Activated T-helper 17 cell treated with anti-CD3 and anti-CD28 coated beads, Interleukin-2, amount 50 U/mL, for 72 hours (primary cell): ENCODE measurements at regions not wholly inside any gene's neighbourhood (a gene's known extent, or its start where the extent isn't known, plus 50 kb on each side); places are given as distances from the start of the nearest gene placed in this dataset.

Source experiments
- ATAC-seq: fragments of 150-1000 bp; cut with Tn5 transposase; replicated peaks from 2 replicates; pipeline ENCODE4 v1.10.0; 2021; ENCODE audit warnings: mild to moderate bottlenecking, moderate library complexity
- H3K27ac Mint-ChIP-seq: one replicate; pipeline ENCODE4 v1.8.0; 2022; ENCODE audit warnings: mixed read lengths
- H3K27me3 Mint-ChIP-seq: one replicate; pipeline ENCODE4 v1.8.0; 2022; ENCODE audit warnings: mixed read lengths
- H3K36me3 Mint-ChIP-seq: one replicate; pipeline ENCODE4 v1.8.0; 2022; ENCODE audit warnings: low read depth, mild to moderate bottlenecking, mixed read lengths
- H3K4me1 Mint-ChIP-seq: one replicate; pipeline ENCODE4 v1.8.0; 2022; ENCODE audit warnings: mixed read lengths
- H3K4me3 Mint-ChIP-seq: one replicate; pipeline ENCODE4 v1.8.0; 2022; ENCODE audit warnings: mild to moderate bottlenecking, mixed read lengths
- H3K9me3 Mint-ChIP-seq: one replicate; pipeline ENCODE4 v1.8.0; 2022; ENCODE audit warnings: mixed read lengths

DNA sequence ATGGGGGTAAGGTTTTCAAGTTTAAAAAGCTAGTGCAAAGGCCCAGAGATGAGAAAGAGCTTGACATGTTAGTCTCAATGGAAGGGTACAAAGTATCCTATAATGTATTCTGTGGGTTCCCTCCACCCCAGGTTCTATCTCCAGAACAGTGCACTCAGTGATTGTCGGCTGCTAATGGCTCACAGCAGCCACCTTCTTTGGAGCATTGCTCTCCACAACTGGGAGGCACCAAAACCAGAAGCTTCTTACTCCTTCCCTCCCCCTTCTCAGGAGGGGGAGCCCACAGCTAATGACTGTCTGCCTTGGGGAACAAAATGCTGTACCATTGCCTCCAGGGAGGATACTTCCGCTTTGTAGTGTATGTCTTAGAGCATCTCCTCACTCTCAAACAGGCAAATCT, 439.4 kb upstream of the RBMS3 start:
- no peaks in the 10 kb centered on the region for H3K27me3 Mint-ChIP-seq
- no peaks in the 10 kb centered on the region for H3K36me3 Mint-ChIP-seq
- no peak overlapping the region for H3K4me3 Mint-ChIP-seq
- peak; percentile 17 for ATAC-seq
- H3K27ac Mint-ChIP-seq = peak overlapping the region; percentile 70
- H3K4me1 Mint-ChIP-seq = no peaks in the 10 kb centered on the region
- no peaks in the 10 kb centered on the region for H3K9me3 Mint-ChIP-seq

DNA sequence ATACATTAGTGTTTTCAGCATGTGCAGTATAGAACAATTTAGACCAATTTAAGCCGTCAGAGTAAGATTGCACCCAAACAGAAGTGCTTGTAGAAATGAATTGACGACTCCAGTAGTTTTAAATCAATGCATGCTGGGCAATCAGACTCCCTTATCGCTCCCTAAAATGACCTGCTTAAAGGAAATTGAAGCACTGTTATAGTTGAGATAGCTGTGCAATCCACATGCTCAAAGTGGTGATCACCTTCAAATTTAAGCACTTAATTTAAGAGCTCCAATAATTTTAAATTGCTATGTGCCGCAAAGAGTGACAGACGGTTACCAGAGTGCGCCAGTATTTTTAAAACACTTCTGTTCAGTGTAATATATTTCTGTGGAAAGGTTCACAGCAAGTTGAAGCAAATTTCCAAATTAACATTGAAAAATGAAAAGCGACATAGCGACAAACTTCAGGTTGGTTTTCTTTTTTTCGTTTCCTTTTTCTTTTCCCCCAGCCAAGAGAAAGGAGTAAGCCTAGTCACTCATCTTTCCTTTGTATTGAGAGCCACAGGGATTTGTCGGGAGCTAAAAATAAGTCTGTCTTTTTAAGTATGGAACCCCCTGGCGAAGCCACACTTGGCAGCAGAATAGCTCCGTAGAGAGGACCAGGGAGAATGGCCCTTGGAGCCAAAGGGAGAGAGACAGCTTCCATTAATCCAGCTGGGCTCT, 436.4 kb upstream of the RBMS3 start:
- Mint-ChIP-seq H3K27me3 (no peaks in the 10 kb centered on the region), H3K4me3 (no peak overlapping the region), H3K9me3 (no peaks in the 10 kb centered on the region), H3K36me3 (no peaks in the 10 kb centered on the region), H3K4me1 (no peaks in the 10 kb centered on the region), H3K27ac (no peak overlapping the region)
- no peak for ATAC-seq

DNA sequence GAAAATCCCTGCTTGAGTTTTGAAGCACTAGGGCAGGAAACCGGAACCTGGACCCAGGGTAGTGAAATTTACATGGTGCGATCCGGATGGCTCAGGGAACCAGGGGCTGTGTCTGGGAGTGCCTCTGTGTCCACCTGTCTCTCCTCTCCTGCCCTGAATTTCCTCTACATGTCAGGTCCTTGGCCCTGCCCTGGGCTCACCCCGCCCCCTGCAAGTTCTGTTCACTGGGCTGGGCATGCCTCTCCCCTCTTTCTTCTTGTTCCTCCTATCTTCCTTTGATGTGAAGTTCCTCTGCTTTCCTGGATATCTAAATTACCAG, 435.9 kb upstream of the RBMS3 start:
- ATAC-seq = no peak

DNA sequence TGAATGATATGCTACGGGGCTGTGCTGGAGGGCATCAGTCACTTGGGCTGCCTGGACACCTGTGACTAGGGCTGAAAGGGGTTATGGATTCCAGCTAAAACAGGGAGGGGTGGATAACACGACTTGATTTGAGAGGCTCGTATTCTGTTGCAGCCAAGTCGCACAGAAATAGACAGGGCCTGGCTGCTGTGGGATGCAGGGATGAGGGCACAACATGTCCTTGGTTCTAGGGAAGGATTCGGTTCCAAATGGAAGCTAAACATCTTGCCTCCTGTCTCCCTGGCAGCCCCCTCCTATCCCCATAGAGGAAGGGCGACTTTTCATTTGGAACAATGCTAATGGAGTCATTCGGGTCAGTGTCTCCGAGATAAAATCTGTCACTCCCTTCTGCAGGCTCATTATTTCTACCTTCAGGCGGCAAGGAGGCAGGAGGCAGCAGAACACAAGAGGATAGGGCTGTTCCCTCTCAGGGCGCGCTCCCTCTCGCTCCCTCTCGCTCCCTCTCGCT, 433.8 kb upstream of the RBMS3 start:
- no peak for ATAC-seq
- Mint-ChIP-seq H3K4me3 (no peak overlapping the region), H3K4me1 (no peaks in the 10 kb centered on the region), H3K36me3 (no peaks in the 10 kb centered on the region), H3K27ac (no peak overlapping the region), H3K9me3 (no peaks in the 10 kb centered on the region), H3K27me3 (no peaks in the 10 kb centered on the region)

More for the DNA sequence above, 435.9 kb upstream of the RBMS3 start:
- Mint-ChIP-seq H3K27me3 (no peaks in the 10 kb centered on the region), H3K9me3 (no peaks in the 10 kb centered on the region), H3K4me1 (no peaks in the 10 kb centered on the region), H3K36me3 (no peaks in the 10 kb centered on the region), H3K4me3 (no peak overlapping the region), H3K27ac (no peak overlapping the region)

DNA sequence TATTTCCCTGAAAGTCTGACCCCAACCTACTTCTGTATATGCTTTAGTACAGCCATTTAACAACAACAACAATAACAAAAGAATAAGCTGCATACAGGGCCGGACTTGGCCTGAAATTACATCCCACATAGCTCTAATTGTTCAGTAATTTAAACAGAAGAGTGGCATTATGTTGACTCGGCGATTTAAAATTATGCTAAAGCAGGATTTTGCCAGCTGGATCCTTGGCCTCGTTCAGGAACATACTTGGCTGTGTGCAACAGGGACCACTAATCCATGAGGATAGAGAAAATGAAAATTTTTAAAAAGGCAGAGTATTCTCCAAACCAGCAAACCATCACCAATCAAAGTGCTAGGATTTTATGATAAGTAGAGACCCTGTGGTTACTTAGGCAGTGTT, 433.1 kb upstream of the RBMS3 start:
- no peak for ATAC-seq
- no peak overlapping the region for H3K27ac Mint-ChIP-seq
- no peaks in the 10 kb centered on the region for H3K4me1 Mint-ChIP-seq
- H3K27me3 Mint-ChIP-seq = no peaks in the 10 kb centered on the region
- no peaks in the 10 kb centered on the region for H3K36me3 Mint-ChIP-seq
- no peaks in the 10 kb centered on the region for H3K9me3 Mint-ChIP-seq
- no peak overlapping the region for H3K4me3 Mint-ChIP-seq

DNA sequence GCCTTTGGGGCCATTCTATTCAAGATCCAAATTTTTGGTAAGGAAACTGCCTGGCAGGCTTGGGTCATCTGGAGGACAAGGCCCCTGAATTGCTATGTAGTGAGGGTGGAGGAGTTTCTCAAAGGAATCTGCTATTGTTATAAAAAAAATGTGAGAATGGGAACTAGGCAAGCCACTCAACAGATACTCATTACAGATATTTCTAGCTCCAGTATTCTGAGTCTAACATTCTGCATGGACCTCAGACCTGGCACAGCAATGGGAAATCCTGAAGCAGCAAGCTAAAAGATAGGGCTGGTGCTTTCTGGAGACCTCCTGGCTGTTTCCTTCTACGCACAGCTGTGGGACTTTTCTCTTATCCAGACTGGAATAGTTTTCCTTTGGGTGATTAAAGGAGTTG, 430.7 kb upstream of the RBMS3 start:
- Mint-ChIP-seq H3K36me3 (no peaks in the 10 kb centered on the region), H3K27ac (no peak overlapping the region), H3K9me3 (no peaks in the 10 kb centered on the region), H3K27me3 (no peaks in the 10 kb centered on the region), H3K4me1 (no peaks in the 10 kb centered on the region), H3K4me3 (no peak overlapping the region)
- ATAC-seq = no peak

DNA sequence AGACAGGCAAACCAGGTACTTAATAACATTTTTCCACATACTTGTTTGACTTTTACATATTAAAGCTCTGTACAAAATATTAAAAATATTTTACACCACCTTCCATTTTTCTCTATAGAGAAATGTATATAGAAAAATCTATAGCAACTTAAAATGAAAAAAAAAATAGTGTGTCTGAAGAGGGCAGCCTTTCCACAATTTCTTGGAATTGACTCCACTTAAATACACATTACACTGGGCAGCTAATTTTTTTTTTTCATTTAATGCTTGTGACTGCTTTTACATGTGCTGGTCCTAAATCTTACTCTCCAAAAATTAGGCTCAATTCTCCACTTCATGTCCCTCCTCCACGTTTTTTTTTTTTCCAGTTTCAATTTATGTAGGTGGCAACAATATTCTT, 427.0 kb upstream of the RBMS3 start:
- no peak overlapping the region for H3K27ac Mint-ChIP-seq
- no peaks in the 10 kb centered on the region for H3K36me3 Mint-ChIP-seq
- no peak for ATAC-seq
- no peaks in the 10 kb centered on the region for H3K9me3 Mint-ChIP-seq
- H3K4me1 Mint-ChIP-seq = no peaks in the 10 kb centered on the region
- H3K4me3 Mint-ChIP-seq = no peak overlapping the region
- H3K27me3 Mint-ChIP-seq = no peaks in the 10 kb centered on the region

DNA sequence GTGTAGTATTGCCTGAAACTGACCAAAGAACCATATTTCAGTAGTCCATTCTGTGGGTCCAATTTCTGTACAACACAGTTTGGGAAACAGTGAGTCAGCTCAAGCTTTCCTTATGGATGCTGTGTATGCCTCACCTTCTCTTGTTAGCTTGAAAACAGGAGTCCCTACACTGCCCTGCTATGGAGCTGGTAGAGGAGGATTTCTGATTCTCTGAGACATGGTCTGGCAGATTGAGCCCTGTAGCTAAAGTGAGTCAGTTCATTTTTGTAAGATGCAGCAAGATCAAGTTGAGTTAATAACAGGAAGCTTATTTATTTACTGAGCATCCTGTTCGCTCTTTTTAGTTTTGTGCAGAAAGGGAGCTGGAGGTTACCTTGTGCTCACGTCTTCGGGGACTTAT, 424.1 kb upstream of the RBMS3 start:
- no peak for ATAC-seq
- Mint-ChIP-seq H3K9me3 (no peaks in the 10 kb centered on the region), H3K27me3 (no peaks in the 10 kb centered on the region), H3K4me1 (no peaks in the 10 kb centered on the region), H3K4me3 (no peak overlapping the region), H3K36me3 (no peaks in the 10 kb centered on the region), H3K27ac (no peak overlapping the region)

DNA sequence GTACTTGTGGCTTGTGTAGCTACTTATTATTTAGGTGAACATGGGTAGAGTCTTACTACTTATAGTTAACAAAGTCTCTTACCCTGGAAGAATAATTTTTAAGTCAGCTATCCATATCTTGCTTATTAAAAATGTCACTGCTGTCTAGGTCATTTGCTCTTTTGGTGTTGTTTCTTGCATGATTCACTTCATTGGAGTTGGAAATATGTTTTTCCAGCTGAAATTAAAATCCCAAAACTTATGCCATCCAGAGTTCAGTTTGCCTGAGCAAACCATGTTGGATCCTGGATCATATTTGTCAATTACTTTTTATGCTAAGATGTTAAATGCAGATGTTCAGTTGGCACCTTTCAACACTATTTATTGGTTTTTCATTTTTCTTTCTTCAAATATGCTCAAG, 421.0 kb upstream of the RBMS3 start:
- ATAC-seq = no peak
- H3K27me3 Mint-ChIP-seq = no peaks in the 10 kb centered on the region
- H3K9me3 Mint-ChIP-seq = peaks cover 3% of the 10 kb centered on the region
- H3K4me3 Mint-ChIP-seq = no peak overlapping the region
- no peaks in the 10 kb centered on the region for H3K4me1 Mint-ChIP-seq
- H3K36me3 Mint-ChIP-seq = no peaks in the 10 kb centered on the region
- no peak overlapping the region for H3K27ac Mint-ChIP-seq

DNA sequence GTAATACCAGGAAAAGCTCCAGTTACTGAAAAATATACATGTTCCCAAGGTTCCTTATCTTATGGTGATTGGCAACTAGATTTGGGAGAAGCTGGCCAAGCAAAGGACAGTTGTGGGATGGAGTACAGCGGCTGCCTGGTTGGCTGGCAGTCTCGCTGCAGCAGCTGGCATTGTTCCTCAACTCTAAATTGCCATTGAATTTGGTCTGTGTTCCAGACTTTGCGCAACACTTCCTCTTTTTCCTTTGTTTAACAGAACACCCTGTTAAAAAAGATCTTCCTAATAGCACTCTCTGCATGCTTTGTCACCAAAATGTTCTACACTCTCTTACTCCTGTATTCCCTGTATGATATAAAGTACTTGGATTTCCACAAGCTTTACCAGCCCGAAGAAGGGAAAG, 420.6 kb upstream of the RBMS3 start:
- Mint-ChIP-seq H3K9me3 (peaks cover 3% of the 10 kb centered on the region), H3K4me3 (no peak overlapping the region), H3K27me3 (no peaks in the 10 kb centered on the region), H3K4me1 (no peaks in the 10 kb centered on the region), H3K27ac (no peak overlapping the region), H3K36me3 (no peaks in the 10 kb centered on the region)
- no peak for ATAC-seq

DNA sequence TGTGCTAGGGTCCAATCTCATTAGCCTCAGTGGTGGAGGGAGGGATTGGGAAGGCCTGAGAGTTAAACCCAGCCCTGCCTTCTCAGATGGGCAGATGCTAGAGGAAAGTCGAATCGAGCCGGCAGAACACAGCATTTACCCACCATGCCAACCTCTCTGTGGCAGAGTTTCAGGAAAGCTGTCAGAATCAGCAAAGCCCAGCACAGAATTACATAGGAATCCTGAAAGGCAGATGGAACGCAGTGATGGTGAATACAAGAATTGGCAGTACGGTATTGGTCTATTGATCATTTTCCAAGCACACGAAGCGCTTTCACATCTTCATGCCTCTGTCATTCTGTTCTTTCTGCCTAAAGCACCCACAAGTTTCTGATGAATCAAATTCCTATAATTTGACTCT, 417.7 kb upstream of the RBMS3 start:
- Mint-ChIP-seq H3K4me1 (no peaks in the 10 kb centered on the region), H3K27me3 (no peaks in the 10 kb centered on the region), H3K4me3 (no peak overlapping the region), H3K27ac (no peak overlapping the region), H3K9me3 (peaks cover 7% of the 10 kb centered on the region), H3K36me3 (no peaks in the 10 kb centered on the region)
- no peak for ATAC-seq

DNA sequence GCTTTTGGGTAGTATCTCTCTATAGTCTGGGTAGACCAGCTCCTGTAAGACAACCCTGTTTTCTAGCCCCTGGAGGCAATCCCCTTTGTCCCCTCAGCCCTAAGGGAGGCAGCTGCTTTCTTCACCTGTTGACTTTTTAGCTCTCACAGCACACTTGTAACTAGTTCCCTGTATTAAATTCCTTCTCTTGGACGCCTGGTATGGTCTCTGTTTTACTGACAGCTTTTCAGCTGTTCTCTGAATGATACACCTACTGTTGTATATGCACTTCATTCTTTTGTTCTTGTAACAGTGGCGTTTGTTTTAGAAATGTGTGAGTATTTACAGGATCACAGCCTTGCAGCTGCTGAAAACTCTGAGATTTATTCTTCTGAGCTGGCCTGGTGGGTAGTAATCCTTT, 413.0 kb upstream of the RBMS3 start:
- H3K4me1 Mint-ChIP-seq = no peaks in the 10 kb centered on the region
- no peaks in the 10 kb centered on the region for H3K36me3 Mint-ChIP-seq
- H3K27me3 Mint-ChIP-seq = no peaks in the 10 kb centered on the region
- H3K27ac Mint-ChIP-seq = no peak overlapping the region
- peaks cover 8% of the 10 kb centered on the region for H3K9me3 Mint-ChIP-seq
- ATAC-seq = no peak
- no peak overlapping the region for H3K4me3 Mint-ChIP-seq

DNA sequence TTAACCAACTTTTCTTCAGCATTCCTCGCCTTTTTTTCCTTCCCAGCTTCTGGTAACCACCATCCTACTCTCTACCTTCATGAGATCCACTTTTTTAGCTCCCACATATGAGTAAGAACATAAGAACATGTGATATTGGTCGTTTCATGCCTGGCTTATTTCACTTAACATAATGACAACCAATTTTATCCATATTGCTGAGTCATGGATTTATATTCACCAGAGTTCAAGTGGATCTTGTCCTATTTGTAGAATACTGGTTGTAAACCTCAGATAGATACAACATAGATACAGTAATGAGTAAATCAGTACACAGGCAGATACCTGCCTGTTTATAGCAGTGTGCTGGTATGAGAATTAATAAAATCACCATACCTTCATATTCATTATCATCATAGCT, 412.0 kb upstream of the RBMS3 start:
- H3K9me3 Mint-ChIP-seq = peaks cover 8% of the 10 kb centered on the region
- no peaks in the 10 kb centered on the region for H3K4me1 Mint-ChIP-seq
- no peak overlapping the region for H3K27ac Mint-ChIP-seq
- ATAC-seq = no peak
- no peak overlapping the region for H3K4me3 Mint-ChIP-seq
- H3K27me3 Mint-ChIP-seq = no peaks in the 10 kb centered on the region
- no peaks in the 10 kb centered on the region for H3K36me3 Mint-ChIP-seq

DNA sequence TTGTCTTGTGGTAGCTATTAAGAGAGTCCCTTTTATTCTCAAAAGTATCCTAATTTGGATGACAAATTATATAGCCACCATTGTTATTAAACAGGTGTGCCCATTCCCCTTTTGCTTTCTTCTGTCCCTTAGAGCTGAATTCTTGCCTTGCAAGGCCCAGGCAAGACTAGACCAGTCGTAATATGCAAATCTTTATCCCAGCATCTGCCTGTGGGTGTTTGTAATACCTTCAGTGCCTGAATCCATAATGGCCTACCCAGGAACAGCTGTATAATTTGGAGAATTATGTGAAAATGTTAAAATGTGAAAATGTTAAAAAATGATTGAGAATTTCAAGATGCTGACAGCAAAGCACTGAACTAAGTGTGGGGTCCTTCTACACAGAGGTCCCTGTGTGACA, 403.0 kb upstream of the RBMS3 start:
- H3K9me3 Mint-ChIP-seq = peaks cover 3% of the 10 kb centered on the region
- no peak overlapping the region for H3K27ac Mint-ChIP-seq
- no peaks in the 10 kb centered on the region for H3K36me3 Mint-ChIP-seq
- no peak for ATAC-seq
- no peak overlapping the region for H3K4me3 Mint-ChIP-seq
- no peaks in the 10 kb centered on the region for H3K27me3 Mint-ChIP-seq
- no peaks in the 10 kb centered on the region for H3K4me1 Mint-ChIP-seq

DNA sequence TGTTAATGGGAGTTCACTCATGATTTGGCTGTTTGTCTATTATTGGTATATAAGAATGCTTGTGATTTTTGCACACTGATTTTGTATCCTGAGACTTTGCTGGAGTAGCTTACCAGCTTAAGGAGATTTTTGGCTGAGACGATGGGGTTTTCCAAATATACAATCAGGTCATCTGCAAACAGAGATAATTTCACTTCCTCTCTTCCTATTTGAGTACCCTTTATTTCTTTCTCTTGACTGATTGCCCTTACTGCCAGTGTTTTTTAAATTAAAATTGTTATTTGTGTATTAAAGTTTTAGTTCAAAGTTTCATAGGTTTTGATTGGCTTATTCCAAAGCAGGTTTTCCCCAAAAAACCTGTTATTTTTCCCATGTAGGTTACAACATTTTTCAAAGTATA, 390.5 kb upstream of the RBMS3 start:
- no peak overlapping the region for H3K4me3 Mint-ChIP-seq
- ATAC-seq = no peak
- H3K4me1 Mint-ChIP-seq = no peaks in the 10 kb centered on the region
- H3K36me3 Mint-ChIP-seq = no peaks in the 10 kb centered on the region
- peaks cover 4% of the 10 kb centered on the region for H3K9me3 Mint-ChIP-seq
- no peaks in the 10 kb centered on the region for H3K27me3 Mint-ChIP-seq
- H3K27ac Mint-ChIP-seq = no peak overlapping the region

DNA sequence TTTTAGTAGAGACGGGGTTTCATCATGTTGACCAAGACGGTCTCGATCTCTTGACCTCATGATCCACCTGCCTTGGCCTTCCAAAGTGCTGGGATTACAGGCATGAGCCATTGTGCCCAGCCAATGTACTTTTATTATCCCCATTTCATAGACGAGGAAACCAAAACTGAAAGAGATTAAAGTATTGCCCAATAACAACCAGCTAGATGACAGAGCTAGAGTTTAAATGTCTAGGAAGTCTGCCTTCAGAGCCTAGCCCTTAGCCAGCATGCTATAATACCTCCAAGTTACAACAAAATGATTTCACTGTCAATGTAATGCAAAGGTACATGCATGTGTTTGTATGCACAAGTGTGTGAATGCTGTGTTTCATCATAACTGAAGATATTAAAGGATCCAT, 389.4 kb upstream of the RBMS3 start:
- Mint-ChIP-seq H3K9me3 (peaks cover 4% of the 10 kb centered on the region), H3K4me1 (no peaks in the 10 kb centered on the region), H3K27me3 (no peaks in the 10 kb centered on the region), H3K27ac (no peak overlapping the region), H3K36me3 (no peaks in the 10 kb centered on the region), H3K4me3 (no peak overlapping the region)
- ATAC-seq = no peak
